MM.1S (cell line): ENCODE measurements at regions not wholly inside any gene's neighbourhood (a gene's known extent, or its start where the extent isn't known, plus 50 kb on each side); places are given as distances from the start of the nearest gene placed in this dataset.

Experiments
- EZH2phosphoT487 ChIP-seq: fragments of 300-600 bp; sonication (generic); IDR thresholded peaks from 2 replicates; pipeline ENCODE4 v1.6.1; 2018; ENCODE audit warnings: antibody characterized with exemption, low read length
- TF ChIP-seq, protein P1 (sequence below): fragments of 300-600 bp; sonication (generic); IDR thresholded peaks from 2 replicates; pipeline ENCODE4 v1.5.1; 2016; ENCODE audit warnings: antibody characterized with exemption, low read length, mixed read lengths

DNA sequence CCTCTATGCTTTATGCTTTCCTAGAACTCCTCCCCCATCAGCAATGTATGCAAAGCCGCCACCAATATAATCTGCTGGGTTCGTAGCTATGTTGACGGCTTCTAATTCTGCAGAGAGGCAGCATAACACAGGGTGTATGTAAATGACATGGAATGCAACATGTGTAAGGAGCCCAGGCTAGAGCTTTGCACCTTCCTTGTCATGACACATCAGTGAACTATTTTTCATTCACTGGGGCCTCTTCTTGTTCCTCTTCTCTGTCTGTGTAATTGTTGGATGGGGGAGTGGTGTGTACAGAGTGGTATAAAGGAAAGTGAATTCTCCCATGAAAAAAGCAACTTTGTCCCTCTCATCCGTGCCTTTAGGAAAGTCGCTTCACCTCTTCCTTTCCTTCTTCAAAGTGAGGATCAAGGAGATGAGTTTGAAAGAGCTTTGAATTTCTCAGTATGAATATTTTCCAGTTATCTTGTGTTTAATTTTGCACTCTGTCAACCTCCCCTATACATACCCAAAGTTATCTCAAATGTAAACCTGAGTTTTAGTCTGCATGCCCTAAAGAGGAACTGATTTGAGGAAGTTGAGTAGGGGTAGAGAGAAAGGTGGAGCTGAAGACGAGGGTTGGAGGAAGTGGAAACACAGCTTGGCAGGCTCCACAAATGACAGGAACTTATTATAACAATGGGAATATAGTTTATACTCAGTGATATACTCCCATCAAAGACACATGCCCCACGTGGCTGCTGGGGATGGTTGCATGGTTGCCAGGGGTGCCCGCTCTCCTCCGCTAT, 74.9 kb upstream of the ARL4C start:
- no peak for TF ChIP-seq EZH2phosphoT487
- TF ChIP-seq, protein P1, sequence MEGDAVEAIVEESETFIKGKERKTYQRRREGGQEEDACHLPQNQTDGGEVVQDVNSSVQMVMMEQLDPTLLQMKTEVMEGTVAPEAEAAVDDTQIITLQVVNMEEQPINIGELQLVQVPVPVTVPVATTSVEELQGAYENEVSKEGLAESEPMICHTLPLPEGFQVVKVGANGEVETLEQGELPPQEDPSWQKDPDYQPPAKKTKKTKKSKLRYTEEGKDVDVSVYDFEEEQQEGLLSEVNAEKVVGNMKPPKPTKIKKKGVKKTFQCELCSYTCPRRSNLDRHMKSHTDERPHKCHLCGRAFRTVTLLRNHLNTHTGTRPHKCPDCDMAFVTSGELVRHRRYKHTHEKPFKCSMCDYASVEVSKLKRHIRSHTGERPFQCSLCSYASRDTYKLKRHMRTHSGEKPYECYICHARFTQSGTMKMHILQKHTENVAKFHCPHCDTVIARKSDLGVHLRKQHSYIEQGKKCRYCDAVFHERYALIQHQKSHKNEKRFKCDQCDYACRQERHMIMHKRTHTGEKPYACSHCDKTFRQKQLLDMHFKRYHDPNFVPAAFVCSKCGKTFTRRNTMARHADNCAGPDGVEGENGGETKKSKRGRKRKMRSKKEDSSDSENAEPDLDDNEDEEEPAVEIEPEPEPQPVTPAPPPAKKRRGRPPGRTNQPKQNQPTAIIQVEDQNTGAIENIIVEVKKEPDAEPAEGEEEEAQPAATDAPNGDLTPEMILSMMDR: no peak
